Muscle of arm (tissue), 1 donor: ENCODE measurements at regions not wholly inside any gene's neighbourhood (a gene's known extent, or its start where the extent isn't known, plus 50 kb on each side); places are given as distances from the start of the nearest gene placed in this dataset.
A peak's percentile ranks its signal among the peaks of the same experiment; 100 is the strongest.
"Not testable (repeated sequence)": the region's sequence is repeated elsewhere in the genome, so short reads cannot be mapped to it uniquely, and the experiment has no call there.

Experiments used
- DNase-seq: peaks from one replicate; pipeline ENCODE4 v3.0.0-alpha.2; 2013

DNA sequence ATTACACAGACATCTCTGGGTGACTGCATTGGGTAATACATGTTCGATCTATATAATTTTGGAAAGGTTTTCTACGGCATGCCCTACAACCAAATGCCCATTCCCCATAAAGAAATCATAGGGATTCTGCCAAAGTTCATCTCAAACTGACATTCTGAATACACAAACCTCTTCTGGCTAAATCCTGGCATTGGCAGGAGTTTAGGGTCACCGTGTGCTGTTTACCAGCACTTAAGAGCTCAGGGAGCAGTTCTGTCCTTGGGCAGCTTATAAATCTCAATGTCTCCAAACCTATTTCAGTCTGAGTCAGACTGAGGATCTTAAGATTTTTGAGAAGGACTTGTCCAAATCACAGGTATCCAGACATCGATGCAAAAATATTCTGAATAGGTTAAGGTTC lies 809.6 kb upstream of the LRRN3 start:
- DNase-seq: no peak

DNA sequence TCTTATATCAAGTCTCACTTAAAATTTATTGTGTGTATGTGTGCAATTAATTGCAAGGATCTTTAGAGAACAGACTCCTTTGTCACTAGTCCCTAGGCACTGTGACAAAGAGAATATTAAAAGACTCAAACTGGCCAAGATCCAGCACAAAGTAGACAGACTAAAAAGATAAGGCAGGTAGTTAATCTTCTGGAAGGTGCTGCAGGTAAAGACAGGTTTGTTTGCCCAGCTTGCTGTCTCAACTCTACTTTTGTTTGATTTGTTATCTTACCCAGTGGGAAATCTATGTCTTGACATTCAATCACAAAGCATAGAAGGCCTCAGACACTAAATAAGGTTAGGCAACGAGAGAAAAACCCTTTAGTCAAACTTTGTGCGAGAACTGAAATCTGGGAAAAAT lies 807.9 kb upstream of the LRRN3 start:
- DNase-seq: no peak

DNA sequence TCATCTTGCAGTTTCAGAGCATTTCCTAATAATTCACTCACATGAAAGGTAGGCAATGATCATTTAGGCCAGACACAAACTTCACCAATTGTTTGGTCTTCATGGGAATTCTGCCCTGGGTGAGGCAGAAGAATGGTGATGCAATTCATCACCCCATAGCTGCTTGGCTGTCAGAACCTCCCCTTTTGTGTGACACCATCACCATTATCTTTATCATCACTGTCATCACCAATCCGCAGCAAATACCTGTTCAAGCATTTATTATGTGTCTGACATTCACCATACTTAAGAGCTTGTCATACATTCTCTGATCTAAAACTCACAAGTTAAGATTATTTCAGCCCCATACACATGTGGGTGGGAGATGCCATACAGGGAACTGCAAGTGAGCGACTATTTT lies 799.5 kb upstream of the LRRN3 start:
- no peak for DNase-seq

DNA sequence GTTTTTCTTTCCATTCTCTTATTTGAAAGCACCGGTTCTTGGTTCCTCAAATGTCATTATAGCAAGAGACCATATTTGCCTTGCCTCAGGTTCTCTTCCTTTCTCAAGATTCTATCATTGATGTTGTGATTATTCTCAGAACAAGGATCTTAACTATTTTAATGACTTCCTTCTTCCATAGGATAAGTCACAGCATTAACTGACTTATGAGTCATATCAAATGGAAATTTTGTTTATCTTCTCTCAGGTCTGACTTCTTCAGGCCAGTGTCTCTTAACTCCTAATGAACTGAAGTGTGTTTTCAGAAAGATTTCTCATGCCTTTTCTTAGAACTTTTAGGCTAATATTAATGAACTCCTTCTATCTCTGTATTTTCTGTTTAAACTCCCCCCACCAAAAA lies 794.6 kb upstream of the LRRN3 start:
- DNase-seq: no peak

DNA sequence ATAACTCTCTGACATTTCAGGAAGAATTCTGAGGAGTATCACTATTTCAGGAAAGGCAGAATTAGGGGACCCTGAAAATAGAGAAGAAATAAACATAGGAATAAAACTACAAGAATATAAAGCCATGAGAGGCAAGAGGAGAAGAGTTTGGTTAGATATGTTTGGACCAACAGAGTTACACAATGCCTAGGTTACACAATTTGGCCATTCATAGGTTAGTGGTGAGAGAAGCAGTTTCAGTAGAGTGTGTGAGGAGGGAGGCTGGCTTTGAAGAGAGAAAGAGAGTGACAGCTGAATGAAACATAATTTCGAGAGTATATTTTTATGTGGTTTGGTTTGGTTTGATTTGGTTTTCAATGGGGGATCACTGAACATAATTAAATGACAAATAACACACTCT lies 783.2 kb upstream of the LRRN3 start:
- no peak for DNase-seq

DNA sequence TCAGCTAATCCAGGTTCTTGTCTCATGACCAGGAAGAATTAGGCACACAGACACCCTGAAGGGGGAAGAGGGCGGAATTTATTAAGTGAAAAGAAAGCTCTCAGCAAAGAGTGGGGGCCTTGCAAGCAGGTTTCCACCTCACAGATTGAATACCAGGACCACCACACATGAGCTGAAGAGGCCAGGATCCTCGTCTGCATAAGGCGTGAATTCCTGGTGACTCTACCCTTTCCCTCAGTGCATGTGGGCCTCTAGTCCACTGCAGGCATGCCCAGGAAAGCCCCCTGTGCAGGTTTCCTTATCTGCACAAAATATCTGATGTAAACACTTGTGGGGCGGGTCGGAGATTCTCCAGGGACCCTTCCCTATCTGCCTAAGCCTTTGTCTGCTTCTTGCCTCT lies 782.1 kb upstream of the LRRN3 start:
- DNase-seq: no peak

DNA sequence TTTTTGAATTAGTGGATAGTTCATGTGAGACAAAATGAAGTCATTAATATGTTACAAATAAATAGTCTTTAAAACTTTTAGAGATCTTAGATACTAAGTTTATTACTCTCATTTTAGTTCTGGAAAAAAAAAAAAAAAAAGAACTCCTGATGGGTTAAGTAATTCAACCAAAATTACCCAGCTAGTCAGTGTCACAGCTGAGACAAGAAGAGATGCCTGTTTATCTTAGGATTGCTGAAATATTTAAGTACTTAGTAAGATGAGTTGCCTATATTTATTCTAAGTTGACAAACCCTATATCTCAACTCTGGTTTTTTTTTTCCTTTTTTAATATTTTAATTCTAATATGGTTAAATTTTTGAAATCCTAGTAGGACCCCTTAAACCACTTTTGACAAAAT lies 781.0 kb upstream of the LRRN3 start:
- DNase-seq: no peak

DNA sequence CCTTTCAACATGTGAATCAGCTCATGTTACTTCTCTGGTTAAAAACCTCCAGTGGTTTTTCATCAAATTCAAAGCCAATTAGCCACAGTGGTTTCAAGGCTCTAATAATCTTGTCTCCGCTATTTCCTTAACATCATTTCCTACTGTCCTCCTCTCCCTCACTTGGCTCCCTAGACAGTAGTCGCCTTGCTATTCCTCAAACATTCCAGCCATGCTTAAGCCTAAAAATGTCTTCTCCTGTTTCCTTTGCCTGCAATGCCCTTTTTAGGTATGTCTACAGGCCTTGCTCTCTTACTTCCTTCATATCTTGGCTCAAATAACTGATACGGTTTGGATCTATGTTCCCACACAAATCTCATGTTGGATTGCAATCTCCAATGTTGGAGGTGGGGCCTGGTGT lies 779.4 kb upstream of the LRRN3 start:
- DNase-seq: no peak

DNA sequence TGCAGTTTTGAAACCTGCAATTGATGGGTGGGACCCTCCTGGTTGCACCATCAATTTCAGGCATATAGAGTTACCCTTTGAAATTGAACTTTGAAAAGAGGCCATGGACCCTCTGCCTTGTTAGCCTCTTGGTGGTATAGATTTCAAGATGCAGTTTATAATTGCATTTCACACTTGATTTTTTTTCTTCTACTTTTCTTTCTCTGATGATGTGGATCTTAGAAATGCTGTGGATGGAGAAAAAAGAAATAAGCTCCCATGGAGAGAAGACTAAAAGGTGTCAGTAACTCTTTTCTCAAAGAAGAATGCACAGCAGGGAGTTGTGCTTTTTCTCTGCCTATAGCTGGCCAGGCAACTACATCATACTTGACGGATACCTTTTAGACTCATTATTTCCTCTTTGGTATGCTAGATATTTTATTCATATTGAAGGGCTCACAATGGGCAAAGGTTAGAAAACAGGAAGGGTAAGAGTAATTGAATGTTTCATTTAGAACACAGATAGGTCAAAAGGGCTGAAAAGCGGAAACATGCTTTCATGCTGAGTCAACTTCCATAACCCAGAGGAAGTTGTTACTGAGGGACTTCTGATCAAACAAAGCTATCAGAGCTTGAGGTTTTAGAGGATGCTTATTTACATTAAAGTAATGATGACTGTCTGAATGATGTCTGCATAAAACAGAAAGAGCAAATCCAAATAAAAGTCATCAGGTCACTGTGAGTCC lies 773.2 kb upstream of the LRRN3 start:
- DNase-seq: peak; percentile 0

DNA sequence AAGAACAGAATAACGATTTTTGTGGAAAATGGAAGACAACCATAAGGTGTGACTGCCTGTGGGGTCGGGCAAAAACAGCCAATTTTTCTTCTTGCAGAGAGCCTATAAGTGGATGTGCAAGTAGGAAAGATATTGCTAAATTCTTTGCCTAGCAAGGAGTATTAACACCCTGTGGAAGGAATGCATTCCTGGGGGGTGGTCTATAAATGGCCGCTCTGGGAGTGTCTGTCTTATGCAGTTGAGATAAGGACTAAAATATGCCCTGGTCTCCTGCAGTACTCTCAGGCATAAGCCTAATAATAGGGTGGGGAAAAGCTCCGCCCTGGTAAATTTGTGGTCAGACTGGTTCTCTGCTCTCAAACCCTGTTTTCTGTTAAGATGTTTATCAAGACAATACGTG lies 770.6 kb upstream of the LRRN3 start:
- DNase-seq: not testable (repeated sequence)

DNA sequence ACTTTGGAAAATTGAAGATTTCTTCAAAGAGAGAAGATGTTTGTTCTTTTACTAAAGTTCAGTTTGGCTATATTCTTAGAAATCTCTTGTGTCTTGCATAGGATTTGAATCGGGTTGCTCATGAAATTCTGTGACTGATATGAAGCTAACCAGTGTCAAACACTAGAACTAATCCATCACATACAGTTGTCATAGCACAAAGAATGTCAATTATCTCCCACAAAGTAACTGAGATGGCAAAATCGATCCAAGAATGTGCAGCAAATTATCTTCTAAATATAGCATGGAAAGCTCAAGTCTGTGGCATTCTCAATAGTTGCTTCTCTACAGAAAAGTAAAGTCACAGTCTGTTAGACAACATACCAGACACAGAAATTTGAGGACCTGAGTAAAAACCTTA lies 768.1 kb upstream of the LRRN3 start:
- no peak for DNase-seq

DNA sequence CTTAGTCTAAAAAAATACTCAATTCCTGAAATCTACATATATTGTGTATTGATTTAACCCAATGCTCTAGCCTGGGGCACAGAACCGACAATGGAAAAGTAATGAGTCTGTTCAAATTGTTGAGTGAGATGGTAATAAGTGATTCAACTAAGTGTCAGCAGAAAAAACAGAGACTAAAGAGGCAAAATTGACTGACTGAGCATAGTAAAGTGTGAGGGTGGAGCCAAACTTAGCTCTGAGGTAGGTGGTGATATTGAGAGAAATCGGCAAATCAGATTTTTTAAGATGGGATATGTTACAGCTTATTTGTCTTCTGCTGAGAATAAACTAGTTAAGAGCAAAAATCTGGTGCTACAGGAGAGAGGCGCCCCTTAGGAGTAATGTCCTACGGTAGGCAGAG lies 764.0 kb upstream of the LRRN3 start:
- DNase-seq: no peak

DNA sequence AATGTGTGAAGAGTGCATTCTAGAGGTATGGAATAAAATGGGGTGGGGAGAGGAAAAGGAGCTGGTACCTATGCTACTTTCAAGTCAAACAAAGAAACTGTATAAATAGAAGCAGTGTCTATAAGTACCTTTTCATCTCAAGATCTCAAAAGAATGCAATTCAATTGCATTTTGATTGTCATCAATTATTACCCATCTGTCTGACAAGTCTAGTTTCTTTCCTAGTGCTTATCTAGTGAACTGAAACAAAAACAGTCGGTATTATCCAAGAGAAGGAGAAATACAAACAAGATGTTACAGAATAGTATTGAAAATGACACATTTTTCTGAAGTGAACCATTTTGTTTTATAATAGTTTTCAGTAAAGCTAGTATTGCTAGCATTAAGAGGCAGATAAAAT lies 754.5 kb upstream of the LRRN3 start:
- no peak for DNase-seq

DNA sequence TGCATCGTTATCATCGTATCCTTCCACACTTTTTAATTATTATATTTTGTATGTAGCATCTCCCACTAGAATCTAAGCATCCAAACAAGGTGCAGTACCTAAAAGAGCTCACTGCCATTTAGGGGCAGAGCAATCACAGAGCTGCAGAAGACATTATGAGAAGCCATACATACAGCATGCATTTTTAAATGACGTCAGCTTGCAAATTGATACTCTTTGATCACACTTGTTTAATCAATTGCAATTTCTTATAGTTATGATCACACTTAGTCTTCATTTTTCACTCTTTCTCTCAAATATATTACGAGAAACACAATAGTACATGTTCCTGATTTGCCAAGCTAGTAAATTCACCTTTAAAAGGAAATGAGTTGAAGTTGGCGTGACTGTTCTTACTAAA lies 753.3 kb upstream of the LRRN3 start:
- DNase-seq: no peak

DNA sequence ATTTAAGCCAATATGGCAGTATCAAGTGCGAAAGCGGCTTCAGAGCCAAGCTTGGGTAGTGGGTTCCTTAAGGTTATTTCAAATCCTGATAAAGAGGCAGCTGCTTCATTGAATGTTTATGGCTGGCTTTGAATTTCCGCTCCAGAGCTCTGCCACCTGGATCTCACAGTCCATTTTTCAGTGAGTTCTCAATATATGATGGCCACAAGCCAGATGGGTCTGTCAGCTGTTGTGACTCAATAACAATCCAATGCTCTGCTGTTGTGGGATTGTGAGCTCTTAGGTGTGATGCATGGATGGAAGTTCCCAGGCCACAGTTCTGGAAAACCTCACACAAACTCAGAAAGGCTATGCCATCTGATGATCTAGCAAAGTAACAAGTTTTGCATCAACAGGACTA lies 743.8 kb upstream of the LRRN3 start:
- DNase-seq: no peak

DNA sequence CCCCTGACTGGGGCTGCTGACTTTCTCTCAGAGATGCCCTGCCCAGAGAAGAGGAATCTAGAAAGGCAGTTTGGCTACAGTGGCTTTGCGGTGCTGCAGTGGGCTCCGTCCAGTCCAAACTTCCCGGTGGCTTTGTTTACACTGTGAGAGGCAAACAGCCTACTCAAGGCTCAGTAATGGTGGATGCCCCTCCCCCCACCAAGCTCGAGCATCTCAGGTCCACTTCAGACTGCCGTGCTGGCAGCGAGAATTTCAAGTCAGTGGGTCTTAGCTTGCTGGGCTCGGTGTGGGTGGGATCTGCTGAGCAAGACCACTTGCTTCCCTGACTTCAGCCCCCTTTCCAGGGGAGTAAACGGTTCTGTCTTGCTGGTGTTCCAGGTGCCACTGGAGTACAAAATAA lies 734.5 kb upstream of the LRRN3 start:
- no peak for DNase-seq

DNA sequence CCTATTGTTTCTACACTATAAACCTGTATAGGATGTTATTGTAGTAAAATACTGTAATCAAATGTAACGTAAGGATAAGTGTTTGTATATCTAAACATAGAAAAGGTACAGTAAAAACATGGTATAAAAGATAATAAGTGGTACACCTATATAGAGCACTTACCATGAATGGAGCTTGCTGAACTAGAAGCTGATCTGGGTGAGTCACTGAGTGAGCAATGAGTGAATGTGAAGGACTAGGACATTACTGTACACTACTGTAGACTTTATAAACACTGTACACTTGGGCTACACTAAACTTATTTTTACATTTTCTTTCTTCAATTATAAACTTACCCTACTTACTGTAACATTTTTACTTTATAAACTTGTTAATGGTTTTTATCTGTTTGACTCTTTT lies 732.9 kb upstream of the LRRN3 start:
- DNase-seq: no peak

DNA sequence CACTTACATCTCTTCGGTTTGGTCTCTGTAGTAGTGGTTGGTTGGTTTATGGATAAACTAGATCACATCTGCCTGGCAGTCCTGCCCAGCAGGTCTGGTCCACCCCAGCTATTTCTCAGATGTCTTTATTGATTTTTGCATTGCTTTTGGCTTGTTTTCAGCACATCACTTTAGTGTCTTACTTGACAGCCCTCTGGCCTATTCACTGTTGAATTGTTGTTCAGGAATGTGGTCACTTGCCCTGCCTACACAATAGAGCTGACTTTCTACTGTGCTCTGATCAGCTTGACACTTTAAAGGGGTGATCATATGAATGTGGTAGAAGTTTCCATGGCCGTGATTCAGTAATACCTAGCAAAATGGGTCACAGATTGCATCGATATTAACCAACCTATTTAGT lies 719.2 kb upstream of the LRRN3 start:
- no peak for DNase-seq

DNA sequence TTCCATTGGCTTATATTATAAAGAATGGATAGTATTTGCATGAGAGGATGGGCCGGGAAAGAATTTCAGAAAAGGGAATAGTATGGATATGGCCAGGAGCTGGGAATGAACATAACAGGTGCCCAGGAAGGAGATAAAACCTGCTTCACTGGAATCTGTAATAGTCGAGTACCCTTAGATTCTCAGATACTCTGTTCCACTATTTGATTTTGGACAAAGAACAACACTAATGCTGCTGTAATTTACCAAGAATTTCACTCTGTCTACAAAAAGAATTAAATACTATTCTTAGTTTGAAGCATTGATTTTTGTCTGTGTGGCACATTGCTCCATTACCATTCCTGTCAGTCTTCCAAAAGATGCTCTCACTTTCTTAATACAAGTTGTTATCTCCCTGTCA lies 718.2 kb upstream of the LRRN3 start:
- no peak for DNase-seq

DNA sequence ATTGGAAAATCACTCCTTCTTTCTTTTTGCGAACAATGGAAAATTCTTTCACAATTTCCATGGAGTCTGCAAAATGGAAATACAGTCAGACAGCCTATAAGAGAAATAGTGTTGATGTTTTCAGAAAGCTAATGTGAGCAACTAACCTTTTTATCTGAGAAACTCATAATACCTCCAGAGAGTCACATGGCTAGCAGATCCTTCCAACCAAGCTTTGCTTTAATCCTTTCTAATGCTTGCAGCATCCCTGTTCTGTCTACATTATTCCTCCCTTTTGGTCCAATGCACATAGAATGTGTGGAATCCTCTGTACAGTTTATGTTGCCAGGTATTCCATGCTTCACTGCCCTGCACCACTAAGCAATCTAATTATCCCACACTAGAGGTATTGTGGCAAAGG lies 717.5 kb upstream of the LRRN3 start:
- DNase-seq: no peak

DNA sequence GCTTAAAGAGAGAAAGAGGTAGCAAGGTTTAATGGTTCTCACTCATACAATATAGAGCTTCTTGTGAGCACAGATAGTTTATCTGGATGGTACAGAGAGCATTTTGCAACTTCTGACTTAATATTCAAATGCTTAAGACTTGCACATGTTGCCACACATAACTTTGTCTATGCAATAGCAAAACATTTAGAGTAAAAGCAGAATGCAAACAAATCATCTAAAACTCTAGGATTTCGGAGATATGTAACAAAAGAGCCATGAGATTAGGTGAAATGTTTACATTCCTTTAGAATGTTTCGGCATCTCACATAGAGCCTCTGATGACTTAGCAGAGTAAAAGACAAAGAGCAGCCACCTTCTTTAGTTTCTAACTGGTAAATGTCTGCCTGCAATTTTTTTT lies 717.1 kb upstream of the LRRN3 start:
- DNase-seq: no peak

DNA sequence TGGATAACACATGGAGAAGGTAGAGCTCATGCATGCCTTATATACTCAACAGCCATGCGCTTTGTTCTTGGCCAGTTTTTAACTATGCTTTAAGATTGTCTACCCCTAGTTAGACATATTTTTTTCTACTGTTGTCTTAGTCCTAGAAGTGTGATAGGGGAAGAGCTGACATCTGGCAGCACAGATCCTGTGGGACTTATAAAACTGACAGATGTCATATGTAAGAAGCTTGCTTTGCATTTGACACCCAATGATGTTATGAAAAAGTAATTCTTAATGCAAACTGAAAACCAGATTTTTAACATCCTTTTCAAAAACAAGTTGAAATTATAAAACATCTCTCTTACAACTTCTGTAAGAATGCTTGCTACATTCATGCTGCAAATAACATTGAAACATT lies 715.9 kb upstream of the LRRN3 start:
- DNase-seq: no peak

DNA sequence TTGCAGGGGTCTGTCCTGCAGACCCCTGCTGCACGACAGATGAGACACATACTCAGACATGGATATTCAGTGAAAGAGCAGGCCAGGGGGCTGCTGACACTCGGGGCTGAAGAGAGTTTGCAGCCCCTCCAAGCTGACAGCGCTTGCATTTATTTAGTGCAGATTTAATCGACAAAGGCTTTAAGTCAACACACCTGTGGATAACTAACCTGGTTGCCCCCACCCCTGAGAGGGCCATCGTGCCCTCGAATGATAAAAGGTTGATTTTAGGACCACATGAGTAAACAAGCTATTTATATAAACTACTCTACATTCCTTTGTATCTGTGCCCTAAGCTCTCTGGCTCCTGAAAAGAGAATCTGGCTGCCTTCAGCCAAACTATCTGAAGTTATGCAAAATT lies 708.2 kb upstream of the LRRN3 start:
- no peak for DNase-seq

DNA sequence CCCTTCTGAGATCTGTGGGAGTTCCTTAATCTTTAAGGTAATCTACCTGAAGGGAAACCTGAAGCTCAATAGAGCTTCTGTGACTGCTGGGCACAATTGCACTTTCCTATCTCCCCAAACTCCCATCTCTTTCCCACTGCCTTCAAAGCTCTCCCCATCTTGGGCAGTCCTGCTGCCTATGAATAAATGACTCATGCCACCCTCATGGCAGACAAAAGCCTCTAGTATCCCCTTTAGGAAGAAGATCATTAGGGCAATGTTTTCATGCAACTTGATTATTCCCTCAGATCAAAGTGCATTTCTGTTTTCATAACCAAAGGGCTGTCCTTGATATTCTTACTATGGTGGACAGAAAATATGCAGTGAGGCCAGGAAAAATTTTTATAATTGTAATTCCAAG lies 704.9 kb upstream of the LRRN3 start:
- DNase-seq: no peak

DNA sequence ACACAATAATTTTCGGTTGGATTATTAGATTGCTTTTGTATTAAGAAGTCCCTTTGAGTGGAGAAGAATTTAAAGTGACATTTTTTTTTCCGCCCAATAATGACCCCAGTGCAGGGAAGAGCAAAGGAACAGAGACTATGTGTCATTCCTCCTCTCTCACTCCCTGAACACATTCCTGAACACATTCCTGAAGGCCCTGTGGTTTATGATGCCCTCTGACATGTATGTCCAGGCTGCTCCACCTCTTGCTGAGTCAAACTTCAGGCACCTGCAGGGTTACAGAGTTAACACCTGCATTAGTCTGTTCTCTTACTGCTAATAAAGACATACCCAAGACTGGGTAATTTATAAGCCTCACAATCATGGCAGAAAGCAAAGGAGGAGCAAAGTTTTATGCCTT lies 704.0 kb upstream of the LRRN3 start:
- DNase-seq: no peak
